ENCODE measurements at regions not wholly inside any gene's neighbourhood (a gene's known extent, or its start where the extent isn't known, plus 50 kb on each side); places are given as distances from the start of the nearest gene placed in this dataset.

DNA sequence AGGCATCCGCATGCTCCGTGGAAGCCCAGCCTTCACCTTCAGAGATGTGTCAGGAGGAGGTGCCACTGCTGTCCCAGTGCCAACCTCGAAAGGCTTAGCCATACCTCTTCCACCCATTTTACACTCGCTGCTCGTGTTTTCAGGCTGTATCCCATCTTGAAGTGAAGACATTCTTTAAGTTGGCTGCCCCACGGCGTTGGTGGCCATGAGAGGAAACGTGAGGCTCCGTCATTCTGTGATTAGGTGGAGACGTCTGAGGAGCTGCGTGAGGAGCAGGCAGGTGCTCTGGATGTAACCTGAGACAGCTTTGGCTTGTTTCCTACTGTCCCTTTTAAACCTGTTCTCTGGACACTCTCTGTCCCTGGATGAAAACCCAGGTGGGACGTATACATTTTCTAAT, 159.9 kb upstream of the RNF32 start:
- no peak for DNase-seq (ENCODE audit: low read depth)

DNA sequence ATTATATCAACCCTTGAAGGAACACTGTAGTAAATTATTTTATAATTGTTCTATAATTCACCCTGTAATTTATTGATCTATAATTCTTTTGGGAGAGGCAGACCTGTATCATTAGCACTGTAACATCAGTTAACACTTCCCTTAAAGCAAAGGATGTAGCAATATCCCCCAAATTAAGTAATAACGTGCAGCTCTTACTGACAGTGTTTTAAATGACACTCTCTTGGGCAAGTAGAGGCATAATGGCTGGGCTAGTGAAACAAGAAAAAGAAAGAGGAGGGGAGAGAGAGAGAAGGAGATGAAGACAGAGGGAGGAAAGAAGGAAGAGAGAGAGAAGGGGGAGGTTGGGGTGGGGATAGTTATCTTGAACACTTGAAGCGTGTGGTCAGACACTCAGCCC, 161.0 kb upstream of the RNF32 start:
- no peak for DNase-seq (ENCODE audit: low read depth)

GRCh38 chr7:156478486-156478885, 162.1 kb upstream of the RNF32 start:
- DNase-seq (ENCODE audit: low read depth) = no peak

- peak; percentile 93 for DNase-seq (ENCODE audit: low read depth)
These were observed 164.9 kb upstream of the RNF32 start for GRCh38 chr7:156475666-156476065.

DNA sequence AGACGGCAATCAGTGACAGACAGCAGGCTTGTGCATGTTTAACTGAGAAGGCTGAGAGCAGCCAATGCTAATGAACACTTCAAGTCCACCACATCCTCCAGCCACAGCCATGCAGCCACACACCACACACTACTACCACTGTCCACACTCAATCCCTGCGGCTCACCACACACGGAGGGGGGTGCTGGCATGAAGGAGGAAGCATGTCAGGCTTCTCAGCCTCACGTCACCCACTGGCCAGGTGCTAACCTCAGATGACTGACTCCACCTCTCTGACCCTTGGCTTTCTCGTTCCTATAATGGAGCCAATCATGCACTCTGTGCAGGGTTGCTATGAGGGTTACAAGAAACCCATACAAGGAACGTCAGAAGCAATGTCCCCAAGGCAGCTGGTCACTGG, 165.4 kb upstream of the RNF32 start:
- peak; percentile 90 for DNase-seq (ENCODE audit: low read depth)

DNA sequence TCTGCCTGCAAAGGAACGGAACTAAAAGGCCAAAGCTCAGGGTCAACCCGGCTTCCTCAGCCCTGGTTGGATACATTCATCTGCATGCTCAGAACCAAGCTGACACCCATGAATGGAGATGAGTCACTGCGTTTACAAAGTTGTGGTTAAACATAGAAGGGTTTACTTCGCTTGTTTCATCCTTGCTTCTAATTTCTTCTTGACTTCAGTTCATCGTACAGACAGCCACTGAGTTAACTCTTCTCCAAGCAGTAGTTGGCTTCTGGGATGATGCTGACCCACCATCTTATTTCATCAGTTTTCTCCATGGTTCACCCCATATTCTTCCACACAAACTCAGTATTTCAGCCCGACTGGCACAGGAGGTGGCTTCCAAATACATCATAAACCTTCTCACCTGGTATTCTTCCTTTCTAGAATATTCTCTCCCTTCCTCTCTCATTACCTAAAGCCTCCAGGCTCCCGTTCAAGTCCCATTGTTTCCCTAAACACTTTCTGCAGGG, 166.3 kb upstream of the RNF32 start:
- peak; percentile 93 for DNase-seq (ENCODE audit: low read depth)

- peak; percentile 75 for DNase-seq (ENCODE audit: low read depth)
These were observed 166.9 kb upstream of the RNF32 start for GRCh38 chr7:156473476-156474240.

DNA sequence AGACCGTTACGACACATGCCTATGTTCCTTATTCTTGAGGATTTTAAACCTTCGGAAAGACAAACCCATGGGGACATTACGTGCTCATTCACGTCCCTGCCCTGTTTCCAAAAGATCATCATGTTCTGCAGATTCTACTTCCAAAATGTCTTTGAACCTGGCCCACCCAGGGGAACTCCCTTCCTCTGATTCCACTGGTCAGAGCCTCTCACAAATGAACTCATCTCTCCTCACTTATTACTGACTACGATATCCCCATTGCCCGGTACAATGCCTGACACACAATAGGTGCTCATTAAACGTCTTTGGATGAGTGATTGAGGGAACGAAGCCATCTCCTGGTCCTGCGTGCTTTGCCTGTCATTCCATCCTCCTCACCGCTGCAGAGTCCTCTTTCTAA, 168.3 kb upstream of the RNF32 start:
- DNase-seq (ENCODE audit: low read depth) = no peak

GRCh38 chr7:156470399-156471320, 169.9 kb upstream of the RNF32 start:
- no peak for DNase-seq (ENCODE audit: low read depth)

GRCh38 chr7:156466955-156467625, 173.5 kb upstream of the RNF32 start:
- peak; percentile 54 for DNase-seq (ENCODE audit: low read depth)

DNA sequence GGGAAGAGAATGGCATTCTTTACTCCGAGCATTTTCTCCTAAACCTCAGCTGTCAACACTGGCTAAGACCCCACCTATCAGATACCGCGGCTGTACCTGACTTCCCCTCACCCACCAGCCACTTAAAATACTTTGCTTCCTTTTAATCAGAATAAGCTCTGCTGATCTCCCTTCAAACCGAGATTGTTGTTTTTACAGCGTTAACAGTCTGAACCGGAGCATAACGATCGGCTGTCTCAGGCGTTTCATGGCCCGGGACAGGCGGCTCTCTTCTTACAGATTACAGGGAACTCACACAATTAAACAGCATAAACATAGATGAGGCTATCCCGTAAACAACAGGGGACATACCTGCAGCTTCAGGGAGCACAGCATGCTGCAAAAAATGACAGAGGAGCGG, 174.3 kb upstream of the RNF32 start:
- no peak for DNase-seq (ENCODE audit: low read depth)

DNA sequence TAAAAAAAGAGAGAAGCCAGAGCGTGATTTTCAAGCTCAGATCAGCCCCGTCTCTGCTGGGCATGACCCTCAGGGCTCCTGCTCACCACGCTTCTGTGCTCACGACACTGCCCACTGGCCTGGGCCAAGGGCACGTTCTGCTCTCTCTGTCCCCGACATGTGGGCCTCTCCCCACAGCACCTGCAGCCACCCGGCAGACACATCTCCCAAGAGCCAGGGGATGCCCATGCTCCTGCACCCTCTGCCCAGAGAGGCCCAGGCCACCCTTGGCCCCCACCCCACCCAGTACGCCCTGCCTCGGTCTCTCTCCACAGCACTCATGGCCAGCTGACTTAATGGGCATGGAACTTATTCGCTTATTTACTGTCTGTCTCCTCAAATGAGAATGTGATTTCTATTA, 175.4 kb upstream of the RNF32 start:
- no peak for DNase-seq (ENCODE audit: low read depth)

DNA sequence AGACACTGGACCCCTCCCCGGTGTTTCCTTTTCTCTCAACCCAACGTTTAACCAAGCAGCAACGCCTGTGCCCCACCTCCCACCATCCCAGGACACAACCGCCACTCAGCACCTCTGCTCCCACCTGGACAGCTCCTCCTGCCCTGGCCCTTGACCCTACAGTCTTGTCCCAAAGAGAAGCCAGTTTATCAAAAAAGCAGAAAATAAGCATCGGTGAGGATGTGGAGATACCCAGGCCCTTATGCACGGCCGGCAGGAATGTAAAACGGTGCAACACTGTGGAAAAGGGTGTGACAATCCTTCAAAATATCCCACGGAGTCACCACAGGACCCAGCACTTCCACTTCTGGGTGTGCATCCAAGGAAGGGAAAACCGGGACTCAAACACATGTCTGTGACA, 176.2 kb upstream of the RNF32 start:
- no peak for DNase-seq (ENCODE audit: low read depth)

DNA sequence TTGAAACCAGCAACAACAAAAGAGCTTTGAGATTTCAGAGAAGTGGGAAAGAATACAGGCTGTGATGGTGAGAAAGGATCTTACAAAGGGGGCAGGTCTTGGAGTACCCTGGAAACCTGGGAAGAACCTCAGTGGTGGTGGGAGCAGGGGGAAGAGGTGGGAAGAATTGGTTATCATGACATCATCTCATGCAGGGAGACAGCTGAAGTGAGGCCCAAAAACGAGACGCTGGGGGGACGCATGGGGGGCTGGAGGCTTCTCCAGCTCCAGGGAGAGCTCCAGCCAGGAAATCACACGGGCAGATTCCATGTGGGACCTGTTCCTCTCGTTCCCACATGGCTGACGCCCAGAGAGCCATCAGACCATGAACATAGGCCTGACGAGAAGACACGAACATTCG, 177.3 kb upstream of the RNF32 start:
- DNase-seq (ENCODE audit: low read depth) = no peak

DNA sequence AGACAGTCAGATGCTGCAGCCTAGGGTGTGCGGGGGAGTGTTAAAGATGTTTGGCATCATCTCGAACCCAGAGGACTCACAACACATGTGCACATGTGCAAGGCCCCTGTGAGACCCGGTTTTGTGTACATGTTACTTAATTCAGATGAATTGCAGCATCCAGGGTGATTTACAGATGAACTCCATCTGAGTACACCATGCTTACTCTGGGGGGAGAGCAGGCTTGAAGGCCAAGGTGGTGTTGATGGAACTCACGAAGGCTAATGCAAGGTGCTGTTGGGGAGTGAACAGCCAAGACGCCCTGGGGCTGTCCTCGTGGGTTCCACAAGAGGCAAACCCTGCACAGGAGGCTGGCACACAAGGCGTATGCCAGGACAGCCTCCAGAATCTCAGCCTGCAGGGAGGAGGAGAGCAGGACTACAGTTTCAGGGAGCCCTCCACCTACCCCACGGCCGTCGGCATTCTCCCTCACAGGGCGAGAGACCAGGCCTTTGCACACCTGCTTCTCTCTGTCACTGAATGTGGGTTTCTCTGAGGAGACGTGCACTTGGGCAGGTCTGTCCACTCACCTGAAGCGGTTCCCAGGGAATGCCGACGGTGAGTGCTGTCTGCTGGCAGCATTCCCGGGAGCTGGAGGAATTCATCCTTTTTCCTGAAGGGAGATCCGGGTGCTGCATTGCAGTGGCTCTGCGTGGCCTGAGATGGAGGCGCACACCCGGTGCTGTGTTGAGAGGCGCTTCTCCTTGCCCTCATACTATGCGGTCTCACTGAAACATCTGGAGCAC, 178.5 kb upstream of the RNF32 start:
- DNase-seq (ENCODE audit: low read depth) = no peak

DNA sequence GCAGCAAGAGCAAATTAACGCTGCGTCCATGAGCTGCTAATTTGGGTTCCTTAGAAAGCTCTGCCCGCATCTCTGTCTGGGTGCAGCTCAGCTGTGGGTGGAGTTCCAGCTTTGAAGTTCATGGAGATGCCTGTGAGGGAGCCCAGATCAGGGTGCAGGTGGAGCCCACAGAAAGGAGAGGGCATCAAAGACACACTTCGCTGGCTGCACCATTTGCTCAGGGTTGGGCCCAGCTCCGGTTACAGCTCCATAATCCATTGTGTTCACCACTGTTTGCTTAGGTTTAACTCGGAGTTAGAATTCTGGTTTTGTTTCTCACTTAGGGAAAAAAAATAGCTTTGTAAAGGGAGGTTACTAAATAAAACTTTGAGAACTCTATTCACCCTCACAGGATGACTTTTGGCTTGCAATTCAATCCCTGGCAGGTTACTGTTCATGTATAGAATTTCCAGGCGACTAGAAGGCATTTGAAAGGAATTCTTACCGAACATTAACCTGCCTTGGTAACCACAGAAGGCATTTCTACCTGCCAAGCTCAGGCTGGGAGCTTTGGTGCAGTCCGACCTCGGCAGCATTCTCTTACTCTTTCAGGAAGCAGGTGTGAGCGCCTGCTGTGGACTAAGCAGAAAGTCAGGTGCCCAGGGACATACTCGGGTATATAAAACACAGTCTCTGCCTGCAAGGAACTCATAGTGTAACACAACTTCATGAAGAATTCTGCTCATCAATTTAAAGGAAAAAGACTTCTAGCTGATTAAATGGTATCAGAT, 179.5 kb upstream of the RNF32 start:
- no peak for DNase-seq (ENCODE audit: low read depth)

GRCh38 chr7:156459582-156459981, 181.0 kb upstream of the RNF32 start:
- no peak for DNase-seq (ENCODE audit: low read depth)

DNA sequence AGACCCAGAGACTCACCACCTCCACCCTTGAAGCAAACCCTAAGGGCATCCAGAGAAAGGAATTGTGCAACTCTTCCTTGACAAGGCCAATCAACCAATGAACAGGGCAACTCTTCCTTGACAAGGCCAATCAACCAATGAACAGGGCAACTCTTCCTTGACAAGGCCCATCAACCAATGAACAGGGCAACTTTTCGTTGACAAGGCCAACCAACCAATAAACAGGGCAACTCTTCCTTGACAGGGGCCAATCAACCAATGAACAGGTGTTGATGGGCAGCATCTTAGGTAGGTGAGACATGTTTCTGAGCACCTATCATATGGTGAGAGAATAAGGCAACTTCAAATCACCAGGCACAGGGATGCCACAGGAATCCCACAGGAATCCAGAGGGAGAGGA, 181.5 kb upstream of the RNF32 start:
- no peak for DNase-seq (ENCODE audit: low read depth)

GRCh38 chr7:156458011-156458410, 182.6 kb upstream of the RNF32 start:
- no peak for DNase-seq (ENCODE audit: low read depth)

GRCh38 chr7:156456503-156457115, 184.0 kb upstream of the RNF32 start:
- DNase-seq (ENCODE audit: low read depth) = no peak

Data from Daoy (cell line).